HCT116 (cell line): ENCODE measurements at regions not wholly inside any gene's neighbourhood (a gene's known extent, or its start where the extent isn't known, plus 50 kb on each side); places are given as distances from the start of the nearest gene placed in this dataset.

ENCODE experiments used
- ATAC-seq: fragments of 200-7000 bp; cut with Tn5 transposase; 2 replicates; pipeline ENCODE4 v1.9.1; 2020; ENCODE audit warnings: mild to moderate bottlenecking, moderate library complexity
- BruUV-seq: library from RNA; stranded (reverse); fragments of 400-500 nt; replicated peaks from 2 replicates; lab custom pipeline; 2021; lab: Mats Ljungman, UMichigan
- CTCF ChIA-PET: fragments of 300-600 bp; sonication (Branson Sonifier 250); formaldehyde crosslinking; loops from one replicate; lab custom pipeline; 2021; ENCODE audit warnings: antibody characterized with exemption; lab: Charles Lee
- POLR2A ChIA-PET: fragments of 300-600, 350-600 bp; sonication (Branson Sonifier 250); formaldehyde crosslinking; loops from one replicate; lab custom pipeline; 2021; ENCODE audit warnings: antibody characterized with exemption; lab: Charles Lee
- RAD21 ChIA-PET, 2 experiments: fragments of 300-600 bp; sonication (Branson Sonifier 250); formaldehyde crosslinking; loops; one replicate each; lab custom pipeline; 2023; ENCODE audit warnings: low total read pairs in 2 of 2; ENCODE audit not compliant: uncharacterized antibody in 2 of 2, unreplicated experiment in 2 of 2, low non-redundant PET in 1 of 2; lab: Charles Lee
- DNase-seq: peaks from one replicate; pipeline ENCODE4 v3.0.0-alpha.2; 2010; ENCODE audit warnings: low read depth, low spot score
- H2AFZ ChIP-seq: fragments of 200-600 bp; shearing (Covaris generic), sonication (generic); 2 replicates; pipeline ENCODE4 v1.6.1; 2017; ENCODE audit warnings: low read depth, mixed run types, mixed read lengths, antibody characterized with exemption, low read length; ENCODE audit not compliant: poor library complexity, severe bottlenecking
- H3K27ac ChIP-seq: 2 replicates; pipeline ENCODE4 v1.5.1; 2012; ENCODE audit warnings: low read depth, low read length
- H3K27me3 ChIP-seq: fragments of 200-600 bp; sonication (generic); 2 replicates; pipeline ENCODE4 v1.6.1; 2016; ENCODE audit warnings: mixed run types, low read length, mixed read lengths; ENCODE audit not compliant: insufficient read depth
- H3K36me3 ChIP-seq, 2 experiments: fragments of 200-500 bp in 1 of 2; fragments of 200-600 bp in 1 of 2; sonication (Bioruptor generic) in 1 of 2; sonication (generic) in 1 of 2; 2 replicates each; pipeline versions ENCODE4 v1.5.1 to v1.6.1; 2014 to 2016; ENCODE audit warnings: low read length in 2 of 2, inconsistent platforms in 1 of 2, mixed read lengths in 1 of 2, mixed run types in 1 of 2; ENCODE audit not compliant: insufficient read depth in 2 of 2, control insufficient read depth in 1 of 2
- H3K4me1 ChIP-seq, 2 experiments: fragments of 200-600 bp in 1 of 2; sonication (generic) in 1 of 2; 2 replicates each; pipeline versions ENCODE4 v1.5.1 to v1.6.1; 2012 to 2017; ENCODE audit warnings: low read length in 2 of 2, inconsistent platforms in 1 of 2, mild to moderate bottlenecking in 1 of 2, mixed read lengths in 1 of 2, mixed run types in 1 of 2, moderate library complexity in 1 of 2; ENCODE audit not compliant: insufficient read depth in 2 of 2, control insufficient read depth in 1 of 2
- H3K4me2 ChIP-seq: fragments of 200-600 bp; sonication (generic); 2 replicates; pipeline ENCODE4 v1.6.1; 2017; ENCODE audit warnings: mixed run types, low read length, mixed read lengths
- H3K4me3 ChIP-seq, 2 experiments: fragments of 200-600 bp in 1 of 2; sonication (generic) in 1 of 2; replicated peaks in 1 of 2; 2 replicates each; pipeline ENCODE4 v1.5.1; 2011 to 2016; ENCODE audit warnings: low read length in 2 of 2, control low read depth in 1 of 2, low read depth in 1 of 2, mild to moderate bottlenecking in 1 of 2, mixed read lengths in 1 of 2, mixed run types in 1 of 2
- H3K79me2 ChIP-seq: fragments of 200-600 bp; sonication (generic); 2 replicates; pipeline ENCODE4 v1.6.1; 2017; ENCODE audit warnings: mild to moderate bottlenecking, mixed run types, low read length, moderate library complexity, mixed read lengths; ENCODE audit not compliant: insufficient read depth
- H3K9ac ChIP-seq: fragments of 200-600 bp; sonication (generic); 2 replicates; pipeline ENCODE4 v1.6.1; 2016; ENCODE audit warnings: low read length, mixed read lengths
- H3K9me2 ChIP-seq: fragments of 200-600 bp; sonication (generic), shearing (Covaris generic); 2 replicates; pipeline ENCODE4 v1.6.1; 2017; ENCODE audit warnings: mixed run types, mild to moderate bottlenecking, moderate library complexity; ENCODE audit not compliant: insufficient read depth
- H3K9me3 ChIP-seq, 2 experiments: fragments of 200-500 bp in 1 of 2; fragments of 200-600 bp in 1 of 2; sonication (Bioruptor generic) in 1 of 2; sonication (generic) in 1 of 2; 2 replicates each; pipeline ENCODE4 v1.6.1; 2014 to 2017; ENCODE audit warnings: low read length in 2 of 2, mixed read lengths in 2 of 2, inconsistent platforms in 1 of 2, low read depth in 1 of 2, mild to moderate bottlenecking in 1 of 2, mixed run types in 1 of 2, moderate library complexity in 1 of 2; ENCODE audit not compliant: control insufficient read depth in 1 of 2, insufficient read depth in 1 of 2
- H4K20me1 ChIP-seq: fragments of 200-600 bp; sonication (generic), shearing (Covaris generic); 2 replicates; pipeline ENCODE4 v1.6.1; 2017; ENCODE audit warnings: mixed run types, mild to moderate bottlenecking, moderate library complexity; ENCODE audit not compliant: insufficient read depth
- CEBPB ChIP-seq: IDR thresholded peaks from 2 replicates; pipeline ENCODE4 v1.6.1; 2012; ENCODE audit warnings: low read depth
- EZH2 ChIP-seq: fragments of 200-600 bp; sonication (generic); IDR thresholded peaks from 2 replicates; pipeline ENCODE4 v1.6.1; 2017; ENCODE audit warnings: antibody characterized with exemption, mixed run types
- FOSL1 ChIP-seq: IDR thresholded peaks from 2 replicates; pipeline ENCODE4 v1.6.1; 2012; ENCODE audit warnings: low read depth
- JUND ChIP-seq: IDR thresholded peaks from 2 replicates; pipeline ENCODE4 v1.6.1; 2012
- POLR2AphosphoS5 ChIP-seq: IDR thresholded peaks from 2 replicates; pipeline ENCODE4 v1.6.1; 2011; ENCODE audit warnings: mild to moderate bottlenecking, low read depth, low read length, moderate library complexity
- SP1 ChIP-seq: IDR thresholded peaks from 2 replicates; pipeline ENCODE4 v1.6.1; 2012; ENCODE audit warnings: low read depth
- SRF ChIP-seq: IDR thresholded peaks from 2 replicates; pipeline ENCODE4 v1.6.1; 2012; ENCODE audit warnings: low read depth
- ZNF274 ChIP-seq: fragments of 200-500 bp; sonication (Bioruptor generic); IDR thresholded peaks from 2 replicates; pipeline ENCODE4 v1.6.1; 2014; ENCODE audit warnings: mild to moderate bottlenecking, low read depth, low read length, inconsistent platforms
- intact Hi-C: fragments of 100-400 bp; cut with micrococcal nuclease; formaldehyde crosslinking; loops from 2 replicates; pipeline ENCODE4 v1.10.0; 2022
- TF ChIP-seq, protein P1 (sequence below): IDR thresholded peaks from 2 replicates; pipeline ENCODE4 v1.6.1; 2011; ENCODE audit warnings: mild to moderate bottlenecking, low read length, moderate library complexity; ENCODE audit not compliant: insufficient replicate concordance; ENCODE audit errors: extremely low read depth
- TF ChIP-seq, protein P2 (sequence below): IDR thresholded peaks from 2 replicates; pipeline ENCODE4 v1.6.1; 2012
- TF ChIP-seq, protein P3 (sequence below): IDR thresholded peaks from 2 replicates; pipeline ENCODE4 v1.6.1; 2012; ENCODE audit warnings: low read depth

DNA sequence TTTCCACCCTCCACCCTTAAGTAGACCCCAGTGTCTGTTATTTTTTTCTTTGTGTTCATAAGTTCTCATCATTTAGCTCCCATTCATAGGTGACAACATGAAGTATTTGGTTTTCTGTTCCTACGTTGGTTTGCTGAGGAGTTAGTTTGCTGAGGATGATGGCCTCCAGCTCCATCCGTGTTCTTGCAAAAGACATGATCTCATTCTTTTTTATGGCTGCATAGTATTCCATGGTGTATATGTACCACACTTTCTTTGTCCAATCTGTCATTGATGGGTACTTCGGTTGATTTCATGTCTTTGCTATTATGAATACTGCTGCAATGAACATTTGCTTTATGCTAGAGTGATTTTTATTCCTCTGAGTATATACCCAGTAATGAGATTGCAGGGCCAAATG, 301.2 kb downstream of the ADGRG6 start:
- ChIA-PET RAD21 (no interaction called here), CTCF (no interaction called here), POLR2A (interaction anchor here (0.7 kb wide), 1 partner anchor 20 kb away, joined by 3 read pairs; no protein-coding TSS in a partner anchor)
- Histone ChIP-seq H3K4me1 (no peaks in the 10 kb centered on the region), H3K9me3 (no peaks in the 10 kb centered on the region), H3K4me2 (no peak overlapping the region), H3K9ac (no peak overlapping the region), H3K79me2 (no peaks in the 10 kb centered on the region), H3K27me3 (no peaks in the 10 kb centered on the region), H3K27ac (no peak overlapping the region), H3K9me2 (no peaks in the 10 kb centered on the region), H2AFZ (no peak overlapping the region), H3K36me3 (no peaks in the 10 kb centered on the region), H3K4me3 (no peak overlapping the region), H4K20me1 (no peaks in the 10 kb centered on the region)
- intact Hi-C loops: no loop called here
- no TSS peak for BruUV-seq
- DNase-seq (no peak), ATAC-seq (no peak)
- TF ChIP-seq SRF: no peak
- TF ChIP-seq, protein P1, sequence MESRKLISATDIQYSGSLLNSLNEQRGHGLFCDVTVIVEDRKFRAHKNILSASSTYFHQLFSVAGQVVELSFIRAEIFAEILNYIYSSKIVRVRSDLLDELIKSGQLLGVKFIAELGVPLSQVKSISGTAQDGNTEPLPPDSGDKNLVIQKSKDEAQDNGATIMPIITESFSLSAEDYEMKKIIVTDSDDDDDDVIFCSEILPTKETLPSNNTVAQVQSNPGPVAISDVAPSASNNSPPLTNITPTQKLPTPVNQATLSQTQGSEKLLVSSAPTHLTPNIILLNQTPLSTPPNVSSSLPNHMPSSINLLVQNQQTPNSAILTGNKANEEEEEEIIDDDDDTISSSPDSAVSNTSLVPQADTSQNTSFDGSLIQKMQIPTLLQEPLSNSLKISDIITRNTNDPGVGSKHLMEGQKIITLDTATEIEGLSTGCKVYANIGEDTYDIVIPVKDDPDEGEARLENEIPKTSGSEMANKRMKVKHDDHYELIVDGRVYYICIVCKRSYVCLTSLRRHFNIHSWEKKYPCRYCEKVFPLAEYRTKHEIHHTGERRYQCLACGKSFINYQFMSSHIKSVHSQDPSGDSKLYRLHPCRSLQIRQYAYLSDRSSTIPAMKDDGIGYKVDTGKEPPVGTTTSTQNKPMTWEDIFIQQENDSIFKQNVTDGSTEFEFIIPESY: no peak
- no peak for TF ChIP-seq JUND
- TF ChIP-seq, protein P2, sequence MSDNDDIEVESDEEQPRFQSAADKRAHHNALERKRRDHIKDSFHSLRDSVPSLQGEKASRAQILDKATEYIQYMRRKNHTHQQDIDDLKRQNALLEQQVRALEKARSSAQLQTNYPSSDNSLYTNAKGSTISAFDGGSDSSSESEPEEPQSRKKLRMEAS: no peak
- TF ChIP-seq FOSL1: no peak
- no peak for TF ChIP-seq EZH2
- no peak for TF ChIP-seq ZNF274
- TF ChIP-seq SP1: no peak
- no peak for TF ChIP-seq CEBPB
- TF ChIP-seq, protein P3, sequence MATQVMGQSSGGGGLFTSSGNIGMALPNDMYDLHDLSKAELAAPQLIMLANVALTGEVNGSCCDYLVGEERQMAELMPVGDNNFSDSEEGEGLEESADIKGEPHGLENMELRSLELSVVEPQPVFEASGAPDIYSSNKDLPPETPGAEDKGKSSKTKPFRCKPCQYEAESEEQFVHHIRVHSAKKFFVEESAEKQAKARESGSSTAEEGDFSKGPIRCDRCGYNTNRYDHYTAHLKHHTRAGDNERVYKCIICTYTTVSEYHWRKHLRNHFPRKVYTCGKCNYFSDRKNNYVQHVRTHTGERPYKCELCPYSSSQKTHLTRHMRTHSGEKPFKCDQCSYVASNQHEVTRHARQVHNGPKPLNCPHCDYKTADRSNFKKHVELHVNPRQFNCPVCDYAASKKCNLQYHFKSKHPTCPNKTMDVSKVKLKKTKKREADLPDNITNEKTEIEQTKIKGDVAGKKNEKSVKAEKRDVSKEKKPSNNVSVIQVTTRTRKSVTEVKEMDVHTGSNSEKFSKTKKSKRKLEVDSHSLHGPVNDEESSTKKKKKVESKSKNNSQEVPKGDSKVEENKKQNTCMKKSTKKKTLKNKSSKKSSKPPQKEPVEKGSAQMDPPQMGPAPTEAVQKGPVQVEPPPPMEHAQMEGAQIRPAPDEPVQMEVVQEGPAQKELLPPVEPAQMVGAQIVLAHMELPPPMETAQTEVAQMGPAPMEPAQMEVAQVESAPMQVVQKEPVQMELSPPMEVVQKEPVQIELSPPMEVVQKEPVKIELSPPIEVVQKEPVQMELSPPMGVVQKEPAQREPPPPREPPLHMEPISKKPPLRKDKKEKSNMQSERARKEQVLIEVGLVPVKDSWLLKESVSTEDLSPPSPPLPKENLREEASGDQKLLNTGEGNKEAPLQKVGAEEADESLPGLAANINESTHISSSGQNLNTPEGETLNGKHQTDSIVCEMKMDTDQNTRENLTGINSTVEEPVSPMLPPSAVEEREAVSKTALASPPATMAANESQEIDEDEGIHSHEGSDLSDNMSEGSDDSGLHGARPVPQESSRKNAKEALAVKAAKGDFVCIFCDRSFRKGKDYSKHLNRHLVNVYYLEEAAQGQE: no peak
- no peak for TF ChIP-seq POLR2AphosphoS5
